B cell (primary cell): ENCODE measurements at regions not wholly inside any gene's neighbourhood (a gene's known extent, or its start where the extent isn't known, plus 50 kb on each side); places are given as distances from the start of the nearest gene placed in this dataset.

ENCODE experiments used
- ATAC-seq: fragments of 200-7000 bp; cut with Tn5 transposase; one replicate; pipeline ENCODE4 v1.10.0; 2021; ENCODE audit warnings: low read depth, mild to moderate bottlenecking, moderate number of reproducible peaks, moderate library complexity
- CTCF ChIA-PET: fragments of 350-600 bp; sonication (Branson Sonifier 250); formaldehyde crosslinking; loops from one replicate; lab custom pipeline; 2021; ENCODE audit warnings: antibody characterized with exemption, inconsistent platforms; lab: Charles Lee
- POLR2A ChIA-PET: fragments of 350-600 bp; sonication (Branson Sonifier 250); formaldehyde crosslinking; loops from one replicate; lab custom pipeline; 2021; ENCODE audit warnings: antibody characterized with exemption; lab: Charles Lee
- DNase-seq: peaks from one replicate; pipeline ENCODE4 v3.0.0; 2013
- H2AFZ ChIP-seq: 2 replicates; pipeline ENCODE4 v1.6.1; 2012; ENCODE audit warnings: mild to moderate bottlenecking, low read depth, low read length; ENCODE audit not compliant: insufficient read depth, poor library complexity, severe bottlenecking
- H3K27ac ChIP-seq, 2 donors: 1 replicate in 1 of 2; 2 replicates in 1 of 2; pipeline ENCODE4 v1.5.1; 2012 to 2013; ENCODE audit warnings: low read length in 2 of 2, mild to moderate bottlenecking in 2 of 2, moderate library complexity in 1 of 2
- H3K27me3 ChIP-seq, 4 experiments: fragments of 200-600 bp in 1 of 4; sonication (generic) in 1 of 4; replicated peaks in 1 of 4; 1 replicate in 2 of 4; 2 replicates in 2 of 4; pipeline versions ENCODE4 v1.6.1 to v1.7.0; 2013 to 2016; ENCODE audit warnings: low read length in 3 of 4, mild to moderate bottlenecking in 2 of 4, mixed read lengths in 1 of 4, moderate library complexity in 1 of 4; ENCODE audit not compliant: insufficient read depth in 4 of 4, control insufficient read depth in 3 of 4; ENCODE audit errors: control extremely low read depth in 1 of 4
- H3K36me3 ChIP-seq, 2 experiments: replicated peaks in 1 of 2; 1 replicate in 1 of 2; 2 replicates in 1 of 2; pipeline versions ENCODE4 v1.6.1 to v1.7.1; 2013; ENCODE audit warnings: low read length in 1 of 2; ENCODE audit not compliant: insufficient read depth in 2 of 2, control insufficient read depth in 1 of 2; ENCODE audit errors: control extremely low read depth in 1 of 2, extremely low read depth in 1 of 2
- H3K4me1 ChIP-seq, 2 donors: fragments of 200-600 bp in 1 of 2; sonication (generic) in 1 of 2; 1 replicate in 1 of 2; 2 replicates in 1 of 2; pipeline versions ENCODE4 v1.5.1 to v1.6.1; 2013 to 2017; ENCODE audit warnings: low read length in 2 of 2; ENCODE audit not compliant: control insufficient read depth in 2 of 2, insufficient read depth in 2 of 2
- H3K4me2 ChIP-seq: replicated peaks from 2 replicates; pipeline ENCODE3; 2012; ENCODE audit warnings: mild to moderate bottlenecking, low read depth, low read length; ENCODE audit not compliant: poor library complexity, severe bottlenecking
- H3K4me3 ChIP-seq, 5 experiments: fragments of 200-600 bp in 1 of 5; sonication (generic) in 1 of 5; 1 replicate in 3 of 5; 2 replicates in 2 of 5; pipeline versions ENCODE4 v1.5.1 to v1.7.0; 2011 to 2016; ENCODE audit warnings: low read length in 4 of 5, mild to moderate bottlenecking in 4 of 5, low read depth in 2 of 5, control low read depth in 1 of 5, moderate library complexity in 1 of 5; ENCODE audit not compliant: insufficient read depth in 1 of 5; ENCODE audit errors: control extremely low read depth in 1 of 5, extremely low read depth in 1 of 5
- H3K79me2 ChIP-seq: fragments of 200-600 bp; sonication (generic); one replicate; pipeline ENCODE4 v1.6.0; 2016; ENCODE audit warnings: low read length; ENCODE audit not compliant: control insufficient read depth, insufficient read depth
- H3K9ac ChIP-seq: fragments of 200-600 bp; sonication (generic); 2 replicates; pipeline ENCODE4 v1.6.1; 2017; ENCODE audit warnings: mild to moderate bottlenecking, low read length, moderate library complexity
- H3K9me3 ChIP-seq, 3 donors: one replicate each; pipeline versions ENCODE4 v1.6.1 to v1.7.1; 2013; ENCODE audit warnings: low read length in 2 of 3; ENCODE audit not compliant: control insufficient read depth in 2 of 3, insufficient read depth in 1 of 3; ENCODE audit errors: control extremely low read depth in 1 of 3
- H4K20me1 ChIP-seq: 2 replicates; pipeline ENCODE4 v1.6.0; 2012; ENCODE audit warnings: mild to moderate bottlenecking, low read length; ENCODE audit not compliant: insufficient read depth, control insufficient read depth, poor library complexity, severe bottlenecking
- H3K27ac Mint-ChIP-seq: one replicate; pipeline ENCODE4 v1.8.0; 2021; ENCODE audit warnings: mixed read lengths
- H3K27me3 Mint-ChIP-seq: one replicate; pipeline ENCODE4 v1.8.0; 2021; ENCODE audit warnings: mixed read lengths
- H3K4me1 Mint-ChIP-seq: one replicate; pipeline ENCODE4 v1.8.0; 2021; ENCODE audit warnings: mixed read lengths
- H3K4me3 Mint-ChIP-seq: one replicate; pipeline ENCODE4 v1.8.0; 2021; ENCODE audit warnings: mixed read lengths
- H3K9me3 Mint-ChIP-seq: one replicate; pipeline ENCODE4 v1.8.0; 2022; ENCODE audit warnings: mixed read lengths; ENCODE audit not compliant: insufficient read depth
- CTCF ChIP-seq: fragments of 200-600 bp; IDR thresholded peaks from one replicate; pipeline ENCODE4 v1.8.0; 2022; ENCODE audit warnings: antibody characterized with exemption, mild to moderate bottlenecking
- EZH2 ChIP-seq: IDR thresholded peaks from 2 replicates; pipeline ENCODE4 v1.6.1; 2012; ENCODE audit warnings: borderline replicate concordance, low read depth, mild to moderate bottlenecking, moderate library complexity, low read length; ENCODE audit not compliant: insufficient read depth, poor library complexity, severe bottlenecking
- whole genome bisulfite sequencing: methylation state at CpG from one replicate; pipeline ENCODE4 v1.1.5; 2013; ENCODE audit warnings: missing lambda C conversion rate; ENCODE audit not compliant: insufficient coverage; 5-methylcytosine and 5-hydroxymethylcytosine counted together
- intact Hi-C: fragments of 100-400 bp; cut with micrococcal nuclease; formaldehyde crosslinking; loops from one replicate; pipeline ENCODE4 v1.10.0; 2022

DNA sequence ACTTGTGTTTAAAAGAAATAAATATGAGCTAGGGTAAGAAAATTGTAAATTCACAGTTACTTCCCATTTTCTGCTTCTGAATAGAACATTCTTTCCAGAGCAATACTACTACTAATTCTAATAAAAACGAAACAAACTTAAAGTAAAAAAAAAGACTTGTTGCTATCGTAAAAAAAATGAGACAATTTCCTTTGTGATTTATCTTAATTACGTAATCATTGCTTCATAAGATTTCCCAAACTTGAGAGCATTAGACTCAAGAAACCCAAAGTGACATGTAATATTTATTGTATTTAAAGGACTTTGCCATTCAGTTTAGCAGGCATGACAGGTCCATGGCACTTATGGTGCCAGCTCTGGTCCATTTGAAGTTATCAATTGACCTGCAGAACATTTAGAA lies 153.8 kb downstream of the AQP4 start:
- H3K27ac ChIP-seq: no peak overlapping the region
- H3K9me3 Mint-ChIP-seq: no peaks in the 10 kb centered on the region
- ChIA-PET CTCF (no interaction called here), POLR2A (no interaction called here)
- no peak overlapping the region for H2AFZ ChIP-seq
- no peaks in the 10 kb centered on the region for H3K4me1 ChIP-seq
- ATAC-seq (no peak), DNase-seq (no peak)
- H3K27me3 Mint-ChIP-seq: peaks cover 7% of the 10 kb centered on the region
- intact Hi-C loops: no loop called here
- no peak overlapping the region for H3K4me3 Mint-ChIP-seq
- no peaks in the 10 kb centered on the region for H3K9me3 ChIP-seq
- no peaks in the 10 kb centered on the region for H3K36me3 ChIP-seq
- no peaks in the 10 kb centered on the region for H3K79me2 ChIP-seq
- TF ChIP-seq EZH2 (no peak), CTCF (no peak)
- H3K27me3 ChIP-seq: peaks cover 0 to 6% (median 0%) of the 10 kb centered on the region in 4 experiments
- no peaks in the 10 kb centered on the region for H3K4me1 Mint-ChIP-seq
- H3K4me3 ChIP-seq: no peak overlapping the region
- no peaks in the 10 kb centered on the region for H4K20me1 ChIP-seq
- H3K27ac Mint-ChIP-seq: no peak overlapping the region
- H3K9ac ChIP-seq: no peak overlapping the region
- WGBS: no CpG with 5 or more reads among the region's 3 CpGs
- H3K4me2 ChIP-seq: no peak overlapping the region

DNA sequence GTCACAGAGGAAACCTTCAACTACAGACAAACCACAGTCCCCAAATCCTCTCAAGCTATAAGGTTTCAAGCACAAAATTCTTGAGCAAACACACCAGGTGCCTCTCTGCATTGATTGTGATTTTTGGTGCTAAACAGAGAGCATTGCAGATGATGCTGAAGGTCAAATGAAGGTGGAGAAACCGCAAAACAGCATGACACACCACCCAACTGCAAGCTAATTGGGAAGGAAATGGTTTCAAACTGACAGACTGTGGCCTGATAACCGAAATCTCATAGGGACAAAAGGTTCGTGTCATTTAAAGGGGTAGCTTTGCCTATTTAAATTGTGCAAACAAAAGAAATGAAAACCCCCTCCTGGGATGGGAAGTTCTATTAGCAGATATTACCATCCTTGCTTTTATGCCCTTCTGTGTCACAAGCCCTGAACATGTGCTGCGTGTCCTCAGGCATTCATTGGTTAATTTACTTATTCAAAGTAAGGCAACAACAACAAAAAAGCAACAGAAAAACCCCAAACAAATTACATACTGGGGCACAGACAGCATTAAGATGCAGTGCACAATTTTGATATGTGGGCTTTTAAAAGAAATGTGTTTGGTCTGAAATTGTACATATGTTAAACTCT lies 154.9 kb downstream of the AQP4 start:
- H3K79me2 ChIP-seq: no peaks in the 10 kb centered on the region
- H4K20me1 ChIP-seq: no peaks in the 10 kb centered on the region
- H3K4me3 ChIP-seq: no peak overlapping the region
- WGBS: 40% methylated on average over 1 of the region's 4 CpGs
- ATAC-seq: no peak
- no peak overlapping the region for H3K27ac ChIP-seq
- intact Hi-C loops: no loop called here
- Mint-ChIP-seq H3K27ac (no peak overlapping the region), H3K4me1 (no peaks in the 10 kb centered on the region), H3K9me3 (no peaks in the 10 kb centered on the region), H3K27me3 (peaks cover 7% of the 10 kb centered on the region), H3K4me3 (no peak overlapping the region)
- ChIA-PET POLR2A (no interaction called here), CTCF (no interaction called here)
- no peaks in the 10 kb centered on the region for H3K4me1 ChIP-seq
- no peaks in the 10 kb centered on the region for H3K9me3 ChIP-seq
- no peaks in the 10 kb centered on the region for H3K36me3 ChIP-seq
- H2AFZ ChIP-seq: no peak overlapping the region
- no peak for DNase-seq
- H3K4me2 ChIP-seq: no peak overlapping the region
- TF ChIP-seq EZH2 (no peak), CTCF (no peak)
- no peak overlapping the region for H3K9ac ChIP-seq
- peaks cover 0 to 3% (median 0%) of the 10 kb centered on the region in 4 experiments for H3K27me3 ChIP-seq
